GM12878 (cell line): ENCODE measurements at regions not wholly inside any gene's neighbourhood (a gene's known extent, or its start where the extent isn't known, plus 50 kb on each side); places are given as distances from the start of the nearest gene placed in this dataset.
A peak's percentile ranks its signal among the peaks of the same experiment; 100 is the strongest.

ENCODE experiments used
- ATAC-seq: fragments of 200-7000 bp; cut with Tn5 transposase; 3 replicates; pipeline ENCODE4 v1.9.1; 2020; ENCODE audit warnings: mild to moderate bottlenecking, moderate library complexity
- BruUV-seq: library from RNA; stranded (reverse); fragments of 400-500 nt; replicated peaks from 2 replicates; lab custom pipeline; 2021; lab: Mats Ljungman, UMichigan
- CTCF ChIA-PET: fragments of 300-600 bp; sonication (Branson Sonifier 250); formaldehyde crosslinking; extraction: SDS; loops from one replicate; lab custom pipeline; 2021; ENCODE audit warnings: inconsistent platforms; lab: Yijun Ruan, JAX
- POLR2A ChIA-PET: fragments of 350-600 bp; formaldehyde crosslinking; extraction: SDS; loops from one replicate; lab custom pipeline; 2021; ENCODE audit warnings: inconsistent platforms; lab: Charles Lee
- RAD21 ChIA-PET: fragments of 300-600 bp; sonication (Branson Sonifier 250); formaldehyde crosslinking; loops from one replicate; lab custom pipeline; 2023; ENCODE audit warnings: antibody characterized with exemption; ENCODE audit not compliant: unreplicated experiment; lab: Charles Lee
- SMC1A ChIA-PET: fragments of 300-600 bp; sonication (Branson Sonifier 250); formaldehyde crosslinking; loops from one replicate; lab custom pipeline; 2023; ENCODE audit not compliant: unreplicated experiment, uncharacterized antibody; lab: Charles Lee
- DNase-seq: peaks from one replicate; pipeline ENCODE4 v3.0.0-alpha.2; 2011; ENCODE audit warnings: low read depth, low spot score
- FAIRE-seq: peaks from 3 replicates; lab custom pipeline; 2011; peaks lifted over from hg19 to GRCh38; lab: Jason Lieb, UNC
- H2AFZ ChIP-seq: 2 replicates; pipeline ENCODE4 v1.6.0; 2011; ENCODE audit warnings: low read depth, low read length, control low read depth; ENCODE audit not compliant: control insufficient read depth
- H3K27ac ChIP-seq: 2 replicates; pipeline ENCODE4 v1.5.1; 2011; ENCODE audit warnings: control low read depth; ENCODE audit not compliant: control insufficient read depth, insufficient read depth
- H3K27me3 ChIP-seq, 2 experiments: replicated peaks in 1 of 2; 2 replicates each; pipeline versions ENCODE4 v1.6.0 to v1.6.1; 2011; ENCODE audit warnings: low read length in 1 of 2; ENCODE audit not compliant: control insufficient read depth in 2 of 2, insufficient read depth in 2 of 2
- H3K36me3 ChIP-seq, 2 experiments: 2 replicates each; pipeline ENCODE4 v1.5.1; 2011; ENCODE audit warnings: low read length in 1 of 2; ENCODE audit not compliant: control insufficient read depth in 2 of 2, insufficient read depth in 2 of 2
- H3K4me1 ChIP-seq: 2 replicates; pipeline ENCODE4 v1.6.1; 2011; ENCODE audit warnings: mild to moderate bottlenecking, low read length, moderate library complexity, mixed read lengths; ENCODE audit not compliant: control insufficient read depth, insufficient read depth
- H3K4me2 ChIP-seq: 2 replicates; pipeline ENCODE4 v1.6.0; 2011; ENCODE audit warnings: control low read depth; ENCODE audit not compliant: control insufficient read depth, insufficient read depth
- H3K4me3 ChIP-seq: fragments of 200-600 bp; sonication (generic); 2 replicates; pipeline ENCODE4 v1.5.1; 2016
- H3K79me2 ChIP-seq: 2 replicates; pipeline ENCODE4 v1.6.0; 2011; ENCODE audit warnings: low read length; ENCODE audit not compliant: control insufficient read depth, insufficient read depth
- H3K9ac ChIP-seq: 2 replicates; pipeline ENCODE4 v1.8.0; 2011; ENCODE audit warnings: low read length, control low read depth, mixed read lengths; ENCODE audit not compliant: control insufficient read depth, insufficient read depth
- H3K9me3 ChIP-seq: replicated peaks from 3 replicates; pipeline ENCODE4 v1.5.1; 2011; ENCODE audit warnings: mild to moderate bottlenecking, low read length; ENCODE audit not compliant: control insufficient read depth, insufficient read depth
- H4K20me1 ChIP-seq: 2 replicates; pipeline ENCODE4 v1.6.0; 2011; ENCODE audit not compliant: control insufficient read depth, insufficient read depth
- BCL3 ChIP-seq: IDR thresholded peaks from 2 replicates; pipeline ENCODE4 v1.6.1; 2011; ENCODE audit warnings: borderline replicate concordance, low read depth, mild to moderate bottlenecking, moderate library complexity, low read length; ENCODE audit not compliant: insufficient read depth, poor library complexity, severe bottlenecking
- CREM ChIP-seq: IDR thresholded peaks from 2 replicates; pipeline ENCODE4 v1.6.1; 2014; ENCODE audit warnings: antibody characterized with exemption, low read depth
- FOXM1 ChIP-seq: IDR thresholded peaks from 2 replicates; pipeline ENCODE4 v1.6.1; 2012; ENCODE audit warnings: low read depth, mild to moderate bottlenecking, inconsistent platforms, low read length, moderate library complexity
- KLF5 ChIP-seq: fragments of 450-650 bp; IDR thresholded peaks from 2 replicates; pipeline ENCODE4 v1.6.1; 2014; ENCODE audit warnings: mild to moderate bottlenecking; ENCODE audit not compliant: partially characterized antibody
- SIN3A ChIP-seq: IDR thresholded peaks from 2 replicates; pipeline ENCODE4 v1.6.1; 2012; ENCODE audit warnings: low read depth, low read length, improper control_type of control experiment
- SREBF1 ChIP-seq: IDR thresholded peaks from 2 replicates; pipeline ENCODE4 v1.6.1; 2012; ENCODE audit warnings: mild to moderate bottlenecking, low read length
- STAT3 ChIP-seq: IDR thresholded peaks from 2 replicates; pipeline ENCODE4 v1.6.1; 2011; ENCODE audit warnings: low read depth, low read length, improper control_type of control experiment
- SUZ12 ChIP-seq: fragments of 200-600 bp; sonication (generic); IDR thresholded peaks from one replicate; pipeline ENCODE4 v1.6.1; 2018; ENCODE audit warnings: antibody characterized with exemption, mild to moderate bottlenecking; ENCODE audit not compliant: unreplicated experiment
- whole genome bisulfite sequencing: methylation state at CpG from one replicate; pipeline ENCODE4 v1.1.6; 2016; ENCODE audit warnings: low lambda C conversion rate; ENCODE audit not compliant: insufficient replicate concordance, insufficient coverage; ENCODE audit errors: missing lambda C conversion rate; 5-methylcytosine and 5-hydroxymethylcytosine counted together
- in situ Hi-C: fragments of 300-500 bp; cut with MboI; formaldehyde crosslinking; loops from 9 replicates; pipeline ENCODE4 v1.14.3; 2018; ENCODE audit warnings: mixed read lengths
- intact Hi-C: fragments of 100-400 bp; cut with micrococcal nuclease; formaldehyde crosslinking; loops from one replicate; pipeline ENCODE4 v1.14.2; 2022; ENCODE audit not compliant: unreplicated experiment
- TF ChIP-seq, protein P1 (sequence below): fragments of 450-650 bp; IDR thresholded peaks from 2 replicates; pipeline ENCODE4 v1.6.1; 2016; ENCODE audit warnings: mild to moderate bottlenecking
- TF ChIP-seq, protein P2 (sequence below): IDR thresholded peaks from 2 replicates; pipeline ENCODE4 v1.6.1; 2012; ENCODE audit warnings: low read depth, low read length, improper control_type of control experiment

DNA sequence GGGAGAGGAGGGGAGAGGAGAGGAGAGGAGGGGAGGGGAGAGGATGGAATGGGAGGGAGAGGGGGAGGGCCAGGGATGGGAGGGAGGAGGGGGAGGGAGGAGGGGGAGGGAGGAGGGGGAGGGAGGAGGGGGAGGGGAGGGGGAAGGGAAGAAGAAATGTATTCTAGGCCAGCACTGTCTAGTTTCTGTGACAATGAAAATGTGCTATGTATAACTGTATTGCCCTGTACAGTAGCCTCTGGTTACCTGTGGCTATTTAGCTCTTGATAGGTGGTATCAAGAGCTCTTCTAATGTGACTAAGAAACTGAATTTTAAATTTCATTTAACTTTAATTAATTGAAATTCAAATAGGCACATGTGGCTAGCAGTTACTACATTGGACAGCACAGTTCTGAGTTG lies 143.1 kb downstream of the BTC start:
- H3K4me1 ChIP-seq, result no peaks in the 10 kb centered on the region
- intact Hi-C loops, result no loop called here
- H3K4me2 ChIP-seq, result no peak overlapping the region
- no TSS peak for BruUV-seq
- in situ Hi-C loops, result no loop called here
- no peak overlapping the region for H2AFZ ChIP-seq
- TF ChIP-seq SREBF1, result no peak
- SMC1A ChIA-PET, result no interaction called here
- no peak for DNase-seq
- H3K27me3 ChIP-seq, result no peaks in the 10 kb centered on the region
- CTCF ChIA-PET, result interaction anchor here (0.6 kb wide), 1 partner anchor 469 kb away, joined by 3 read pairs; no protein-coding TSS in a partner anchor
- no peak overlapping the region for H3K4me3 ChIP-seq
- no peaks in the 10 kb centered on the region for H4K20me1 ChIP-seq
- H3K9ac ChIP-seq, result no peak overlapping the region
- FAIRE-seq, result no peak
- H3K79me2 ChIP-seq, result no peaks in the 10 kb centered on the region
- no peaks in the 10 kb centered on the region for H3K36me3 ChIP-seq
- RAD21 ChIA-PET, result no interaction called here
- POLR2A ChIA-PET, result no interaction called here
- H3K9me3 ChIP-seq, result no peaks in the 10 kb centered on the region
- no peak for ATAC-seq
- H3K27ac ChIP-seq, result no peak overlapping the region

DNA sequence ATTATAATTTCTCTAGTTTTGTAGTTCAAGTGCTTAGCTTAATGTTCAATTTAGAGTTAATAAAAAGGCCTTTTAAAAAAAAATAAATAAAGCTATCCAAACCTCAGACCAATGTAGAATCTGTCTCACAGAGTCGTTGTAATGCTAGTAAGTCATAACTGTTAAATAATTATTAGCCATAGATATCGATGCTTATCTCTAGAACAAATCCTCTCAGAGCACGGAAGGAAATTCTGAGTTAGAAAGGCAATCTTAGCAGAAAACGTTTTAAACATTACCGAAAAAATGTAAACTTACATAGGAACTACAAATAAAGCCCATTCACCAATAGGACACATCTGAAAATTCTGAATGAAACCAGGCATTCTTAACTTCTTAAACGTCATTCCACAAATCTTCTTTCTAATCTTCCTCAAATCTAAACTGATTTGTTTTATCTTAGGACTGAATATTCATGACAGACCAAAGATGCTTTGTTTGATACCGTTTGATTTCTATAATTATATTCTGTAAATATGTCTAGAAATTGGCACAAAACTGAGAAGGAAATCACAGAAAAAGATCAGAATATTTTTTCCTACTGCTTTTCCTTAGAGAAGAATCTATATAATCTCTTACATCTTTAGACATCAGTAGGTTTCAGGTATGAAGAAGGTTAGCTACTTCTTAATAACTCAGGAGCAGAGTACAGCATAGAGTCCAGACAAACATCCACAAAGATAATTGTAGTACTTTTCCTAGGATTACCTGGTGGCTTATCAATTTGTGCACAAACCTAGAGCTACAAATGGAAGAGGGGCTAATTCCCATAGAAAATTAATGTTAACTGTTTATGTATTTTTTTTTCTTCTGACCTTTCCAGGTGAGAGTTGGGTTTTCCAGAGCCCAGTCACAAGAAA lies 140.7 kb downstream of the BTC start:
- no peaks in the 10 kb centered on the region for H3K4me1 ChIP-seq
- SMC1A ChIA-PET, result interaction anchor here (0.6 to 1.8 kb wide), 7 partner anchors 9 to 423 kb away, joined by 3 to 7 read pairs (median 4); no protein-coding TSS in a partner anchor
- 15% methylated on average over 7 of the region's 7 CpGs for WGBS
- no peak overlapping the region for H3K4me3 ChIP-seq
- no peaks in the 10 kb centered on the region for H3K79me2 ChIP-seq
- no peaks in the 10 kb centered on the region for H4K20me1 ChIP-seq
- TSS peak; percentile 91 for BruUV-seq
- no peaks in the 10 kb centered on the region for H3K27me3 ChIP-seq
- no peak for TF ChIP-seq SUZ12
- TF ChIP-seq STAT3, result no peak
- TF ChIP-seq, protein P1, sequence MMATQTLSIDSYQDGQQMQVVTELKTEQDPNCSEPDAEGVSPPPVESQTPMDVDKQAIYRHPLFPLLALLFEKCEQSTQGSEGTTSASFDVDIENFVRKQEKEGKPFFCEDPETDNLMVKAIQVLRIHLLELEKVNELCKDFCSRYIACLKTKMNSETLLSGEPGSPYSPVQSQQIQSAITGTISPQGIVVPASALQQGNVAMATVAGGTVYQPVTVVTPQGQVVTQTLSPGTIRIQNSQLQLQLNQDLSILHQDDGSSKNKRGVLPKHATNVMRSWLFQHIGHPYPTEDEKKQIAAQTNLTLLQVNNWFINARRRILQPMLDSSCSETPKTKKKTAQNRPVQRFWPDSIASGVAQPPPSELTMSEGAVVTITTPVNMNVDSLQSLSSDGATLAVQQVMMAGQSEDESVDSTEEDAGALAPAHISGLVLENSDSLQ, result no peak
- TF ChIP-seq BCL3, result no peak
- TF ChIP-seq FOXM1, result no peak
- TF ChIP-seq KLF5, result no peak
- TF ChIP-seq CREM, result no peak
- TF ChIP-seq, protein P2, sequence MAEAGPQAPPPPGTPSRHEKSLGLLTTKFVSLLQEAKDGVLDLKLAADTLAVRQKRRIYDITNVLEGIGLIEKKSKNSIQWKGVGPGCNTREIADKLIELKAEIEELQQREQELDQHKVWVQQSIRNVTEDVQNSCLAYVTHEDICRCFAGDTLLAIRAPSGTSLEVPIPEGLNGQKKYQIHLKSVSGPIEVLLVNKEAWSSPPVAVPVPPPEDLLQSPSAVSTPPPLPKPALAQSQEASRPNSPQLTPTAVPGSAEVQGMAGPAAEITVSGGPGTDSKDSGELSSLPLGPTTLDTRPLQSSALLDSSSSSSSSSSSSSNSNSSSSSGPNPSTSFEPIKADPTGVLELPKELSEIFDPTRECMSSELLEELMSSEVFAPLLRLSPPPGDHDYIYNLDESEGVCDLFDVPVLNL, result no peak
- no peak for TF ChIP-seq SIN3A
- TF ChIP-seq, all 136 proteins: peak for 0
- no peak overlapping the region for H3K9ac ChIP-seq
- ATAC-seq (0 out of 3 replicates have a peak, but pooled peaks have one; percentile 16), FAIRE-seq (no peak), DNase-seq (no peak)
- POLR2A ChIA-PET, result interaction anchor here (1.6 kb wide), 1 partner anchor 14 kb away, joined by 4 read pairs; no protein-coding TSS in a partner anchor
- H3K36me3 ChIP-seq, result no peaks in the 10 kb centered on the region
- no peak overlapping the region for H3K27ac ChIP-seq
- no peak overlapping the region for H3K4me2 ChIP-seq
- H2AFZ ChIP-seq, result no peak overlapping the region
- RAD21 ChIA-PET, result interaction anchor here (1.2 to 1.4 kb wide), 2 partner anchors 25 to 28 kb away, joined by 3 to 4 read pairs; no protein-coding TSS in a partner anchor
- intact Hi-C loops, result no loop called here
- CTCF ChIA-PET, result interaction anchor here (0.7 to 1.2 kb wide), 7 partner anchors 13 to 465 kb away, joined by 3 to 6 read pairs (median 3); no protein-coding TSS in a partner anchor
- in situ Hi-C loops, result no loop called here
- H3K9me3 ChIP-seq, result no peaks in the 10 kb centered on the region
